ENCODE measurements at regions not wholly inside any gene's neighbourhood (a gene's known extent, or its start where the extent isn't known, plus 50 kb on each side); places are given as distances from the start of the nearest gene placed in this dataset.

DNA sequence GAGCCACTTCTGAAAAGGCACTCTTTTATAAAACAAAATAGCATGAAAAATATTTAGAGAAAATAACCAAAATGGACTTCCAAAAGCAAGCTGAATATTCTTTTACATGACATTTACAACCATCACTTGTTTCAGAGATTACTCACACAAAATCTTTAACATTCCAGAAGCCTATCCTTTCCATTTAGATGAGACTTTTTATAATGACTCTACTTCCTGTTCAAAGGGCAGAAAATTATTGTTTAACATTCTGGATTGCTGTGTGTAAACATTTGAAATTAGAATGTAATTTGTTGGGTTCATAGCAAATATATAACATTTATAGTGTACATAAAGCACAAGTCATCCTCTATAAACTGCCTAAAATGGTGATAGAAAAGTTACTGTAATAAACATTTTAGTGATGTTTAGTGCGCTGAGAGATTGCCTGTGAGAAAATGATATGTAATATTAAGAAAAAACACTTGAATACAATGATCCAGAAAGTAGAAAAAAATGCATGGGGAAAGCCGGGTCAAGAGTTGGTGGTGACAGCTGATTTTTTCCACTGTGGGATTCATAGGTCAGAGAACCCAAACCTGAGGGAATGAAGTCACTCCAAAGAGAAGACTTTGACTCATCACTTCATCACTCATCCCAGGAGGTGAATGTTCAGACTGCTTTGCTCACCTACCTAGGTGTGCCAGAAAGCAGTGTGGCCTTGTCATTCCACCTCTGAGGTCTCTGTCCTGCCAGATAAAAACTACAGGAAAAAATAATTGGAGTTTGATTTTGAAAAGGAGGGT is 305.8 kb downstream of the ARPP21 start:
- H3K9me3 Mint-ChIP-seq (ENCODE audit: unreplicated experiment), result no peaks in the 10 kb centered on the region
- no peaks in the 10 kb centered on the region for H3K36me3 Mint-ChIP-seq (ENCODE audit: unreplicated experiment)
- no peak for DNase-seq (ENCODE audit: extremely low spot score, unreplicated experiment)
- H3K27me3 Mint-ChIP-seq (ENCODE audit: unreplicated experiment), result peaks cover 7% of the 10 kb centered on the region
- H3K4me3 Mint-ChIP-seq (ENCODE audit: unreplicated experiment), result no peak overlapping the region
- TF ChIP-seq, protein P1, sequence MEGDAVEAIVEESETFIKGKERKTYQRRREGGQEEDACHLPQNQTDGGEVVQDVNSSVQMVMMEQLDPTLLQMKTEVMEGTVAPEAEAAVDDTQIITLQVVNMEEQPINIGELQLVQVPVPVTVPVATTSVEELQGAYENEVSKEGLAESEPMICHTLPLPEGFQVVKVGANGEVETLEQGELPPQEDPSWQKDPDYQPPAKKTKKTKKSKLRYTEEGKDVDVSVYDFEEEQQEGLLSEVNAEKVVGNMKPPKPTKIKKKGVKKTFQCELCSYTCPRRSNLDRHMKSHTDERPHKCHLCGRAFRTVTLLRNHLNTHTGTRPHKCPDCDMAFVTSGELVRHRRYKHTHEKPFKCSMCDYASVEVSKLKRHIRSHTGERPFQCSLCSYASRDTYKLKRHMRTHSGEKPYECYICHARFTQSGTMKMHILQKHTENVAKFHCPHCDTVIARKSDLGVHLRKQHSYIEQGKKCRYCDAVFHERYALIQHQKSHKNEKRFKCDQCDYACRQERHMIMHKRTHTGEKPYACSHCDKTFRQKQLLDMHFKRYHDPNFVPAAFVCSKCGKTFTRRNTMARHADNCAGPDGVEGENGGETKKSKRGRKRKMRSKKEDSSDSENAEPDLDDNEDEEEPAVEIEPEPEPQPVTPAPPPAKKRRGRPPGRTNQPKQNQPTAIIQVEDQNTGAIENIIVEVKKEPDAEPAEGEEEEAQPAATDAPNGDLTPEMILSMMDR (IDR thresholded peaks at IDR 0.05), result no peak
- no peak overlapping the region for H3K27ac Mint-ChIP-seq (ENCODE audit: unreplicated experiment)
- peaks cover 20% of the 10 kb centered on the region for H3K4me1 Mint-ChIP-seq (ENCODE audit: unreplicated experiment)

DNA sequence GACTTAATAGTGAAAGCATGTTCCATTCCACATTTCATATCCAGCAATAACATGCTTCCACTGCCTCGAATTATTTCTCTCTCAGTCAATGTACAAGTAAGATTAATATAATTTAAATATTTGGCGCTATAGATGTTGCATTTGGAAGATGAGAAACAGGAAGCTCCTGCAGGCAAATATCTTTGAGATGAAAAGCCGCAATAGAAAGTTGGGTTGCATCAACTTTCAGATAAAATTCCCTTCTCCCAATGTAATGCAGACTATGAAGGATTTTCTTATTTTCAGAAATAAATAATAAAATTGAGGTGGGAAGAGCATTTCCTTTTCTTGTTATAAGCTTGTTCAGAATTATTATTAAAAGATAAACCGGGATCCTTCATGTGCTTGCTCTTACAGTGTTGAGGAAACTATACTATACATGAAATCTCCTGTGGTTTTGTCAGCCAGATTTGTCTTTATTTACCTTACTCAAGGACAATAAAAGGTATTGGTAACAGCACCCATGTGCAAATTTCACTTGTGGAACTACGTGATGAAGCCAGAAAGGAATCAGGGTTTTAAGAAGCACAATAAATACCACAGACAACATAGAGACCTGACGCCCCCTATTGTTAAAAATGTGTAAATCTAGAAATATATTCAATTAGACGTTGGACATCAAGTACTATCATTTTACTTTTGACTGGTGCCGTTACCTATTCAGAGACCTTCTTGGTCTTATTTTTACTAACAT is 307.0 kb downstream of the ARPP21 start:
- no peak overlapping the region for H3K27ac Mint-ChIP-seq (ENCODE audit: unreplicated experiment)
- peaks cover 11% of the 10 kb centered on the region for H3K27me3 Mint-ChIP-seq (ENCODE audit: unreplicated experiment)
- peaks cover 3% of the 10 kb centered on the region for H3K9me3 Mint-ChIP-seq (ENCODE audit: unreplicated experiment)
- H3K4me3 Mint-ChIP-seq (ENCODE audit: unreplicated experiment), result no peak overlapping the region
- no peak for DNase-seq (ENCODE audit: extremely low spot score, unreplicated experiment)
- H3K36me3 Mint-ChIP-seq (ENCODE audit: unreplicated experiment), result no peaks in the 10 kb centered on the region
- TF ChIP-seq, protein P1 (IDR thresholded peaks at IDR 0.05), result peak; percentile 53
- peaks cover 20% of the 10 kb centered on the region for H3K4me1 Mint-ChIP-seq (ENCODE audit: unreplicated experiment)

DNA sequence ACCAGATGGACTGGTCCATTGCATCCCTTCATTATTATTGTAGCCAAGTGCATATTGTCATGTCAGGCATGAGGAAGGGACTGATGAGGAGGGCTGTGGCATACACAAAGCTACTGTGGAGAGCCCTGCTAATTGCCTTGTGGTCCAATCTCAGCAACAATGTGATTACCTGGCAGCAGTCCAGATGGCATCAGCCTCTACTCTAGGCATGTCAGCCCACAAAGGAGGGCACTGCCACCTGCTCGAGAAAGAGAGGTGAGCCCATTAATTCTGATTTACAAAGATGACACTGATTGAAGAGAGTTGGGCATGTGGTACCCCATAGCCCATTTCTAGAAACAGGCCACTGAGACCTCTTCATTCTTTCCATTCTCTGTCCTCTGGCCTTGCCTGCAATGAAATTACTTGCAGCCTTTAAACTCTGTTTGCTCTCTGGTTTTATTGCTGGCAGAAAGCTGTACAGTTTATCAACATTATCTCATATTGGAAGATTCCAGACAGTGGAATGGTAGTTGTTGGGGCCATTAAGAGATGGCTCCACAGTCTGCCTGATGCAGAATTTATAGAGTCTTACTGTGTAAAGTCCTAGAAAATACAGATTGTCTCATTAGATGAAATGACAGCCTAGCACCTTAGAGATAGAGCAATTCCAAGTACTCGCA is 307.7 kb downstream of the ARPP21 start:
- DNase-seq (ENCODE audit: extremely low spot score, unreplicated experiment), result no peak
- Mint-ChIP-seq H3K4me1 (ENCODE audit: unreplicated experiment) (peaks cover 20% of the 10 kb centered on the region), H3K9me3 (ENCODE audit: unreplicated experiment) (peaks cover 3% of the 10 kb centered on the region), H3K4me3 (ENCODE audit: unreplicated experiment) (no peak overlapping the region), H3K36me3 (ENCODE audit: unreplicated experiment) (no peaks in the 10 kb centered on the region), H3K27ac (ENCODE audit: unreplicated experiment) (no peak overlapping the region), H3K27me3 (ENCODE audit: unreplicated experiment) (peaks cover 15% of the 10 kb centered on the region)
- TF ChIP-seq, protein P1 (IDR thresholded peaks at IDR 0.05), result no peak

DNA sequence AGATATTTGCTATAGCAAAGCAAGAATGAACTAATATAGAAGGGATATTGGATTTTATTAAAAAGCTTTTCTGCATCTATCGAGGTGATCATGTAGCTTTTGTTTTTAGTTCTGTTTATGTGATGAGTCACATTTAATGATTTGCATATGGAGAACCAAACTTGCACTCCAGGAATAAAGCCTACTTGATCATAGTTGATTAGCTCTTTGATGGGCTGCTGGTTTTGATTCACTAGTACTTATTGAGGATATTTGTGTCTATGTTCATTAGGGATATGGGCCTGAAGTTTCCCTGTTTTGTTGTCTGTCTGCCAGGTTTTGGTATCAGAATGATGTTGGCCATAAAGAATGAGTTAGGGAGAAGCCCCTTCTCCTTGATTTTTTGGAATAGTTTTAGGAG is 310.7 kb downstream of the ARPP21 start:
- H3K4me3 Mint-ChIP-seq (ENCODE audit: unreplicated experiment), result no peak overlapping the region
- TF ChIP-seq, protein P1 (IDR thresholded peaks at IDR 0.05), result no peak
- H3K36me3 Mint-ChIP-seq (ENCODE audit: unreplicated experiment), result no peaks in the 10 kb centered on the region
- peaks cover 13% of the 10 kb centered on the region for H3K4me1 Mint-ChIP-seq (ENCODE audit: unreplicated experiment)
- peaks cover 3% of the 10 kb centered on the region for H3K9me3 Mint-ChIP-seq (ENCODE audit: unreplicated experiment)
- DNase-seq (ENCODE audit: extremely low spot score, unreplicated experiment), result no peak
- H3K27me3 Mint-ChIP-seq (ENCODE audit: unreplicated experiment), result peaks cover 28% of the 10 kb centered on the region
- no peak overlapping the region for H3K27ac Mint-ChIP-seq (ENCODE audit: unreplicated experiment)

DNA sequence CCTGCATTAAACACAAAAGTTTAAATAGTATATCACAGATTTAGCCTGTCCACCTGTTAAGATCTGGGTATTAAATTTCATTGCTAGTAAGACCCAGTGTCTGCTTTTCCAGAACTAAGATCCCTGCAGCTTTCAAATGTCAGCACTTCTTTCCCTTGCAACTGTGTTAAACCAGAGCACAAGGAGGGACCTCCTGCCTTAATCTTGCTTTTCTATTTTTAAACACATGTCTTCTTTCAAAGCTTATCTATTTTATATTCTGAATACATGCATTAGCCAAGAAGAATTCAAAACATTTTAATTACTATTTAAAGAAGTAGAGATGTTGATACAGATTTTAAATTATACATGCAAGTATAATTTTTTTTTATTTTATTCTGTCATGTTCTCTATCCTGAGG is 315.1 kb downstream of the ARPP21 start:
- Mint-ChIP-seq H3K27ac (ENCODE audit: unreplicated experiment) (no peak overlapping the region), H3K27me3 (ENCODE audit: unreplicated experiment) (peaks cover 35% of the 10 kb centered on the region), H3K36me3 (ENCODE audit: unreplicated experiment) (no peaks in the 10 kb centered on the region), H3K9me3 (ENCODE audit: unreplicated experiment) (peaks cover 15% of the 10 kb centered on the region), H3K4me1 (ENCODE audit: unreplicated experiment) (peaks cover 4% of the 10 kb centered on the region), H3K4me3 (ENCODE audit: unreplicated experiment) (no peak overlapping the region)
- DNase-seq (ENCODE audit: extremely low spot score, unreplicated experiment), result no peak
- TF ChIP-seq, protein P1 (IDR thresholded peaks at IDR 0.05), result no peak
